ENCODE measurements at regions not wholly inside any gene's neighbourhood (a gene's known extent, or its start where the extent isn't known, plus 50 kb on each side); places are given as distances from the start of the nearest gene placed in this dataset.
"Not testable (repeated sequence)": the region's sequence is repeated elsewhere in the genome, so short reads cannot be mapped to it uniquely, and the experiment has no call there.

- DNase-seq (ENCODE audit: low spot score), result no peak
Observed at GRCh38 chr2:146477383-146477782, 1367.4 kb upstream of the ACVR2A start.

GRCh38 chr2:146468578-146468977, 1376.3 kb upstream of the ACVR2A start:
- no peak for DNase-seq (ENCODE audit: low spot score)

- DNase-seq (ENCODE audit: low spot score), result no peak
Observed at GRCh38 chr2:146467425-146467824, 1377.4 kb upstream of the ACVR2A start.

GRCh38 chr2:146465460-146465859, 1379.4 kb upstream of the ACVR2A start:
- DNase-seq (ENCODE audit: low spot score), result no peak

GRCh38 chr2:146461068-146461467, 1383.8 kb upstream of the ACVR2A start:
- DNase-seq (ENCODE audit: low spot score), result no peak

GRCh38 chr2:146458585-146458984, 1386.2 kb upstream of the ACVR2A start:
- DNase-seq (ENCODE audit: low spot score), result no peak

GRCh38 chr2:146457221-146457620, 1387.6 kb upstream of the ACVR2A start:
- no peak for DNase-seq (ENCODE audit: low spot score)

- DNase-seq (ENCODE audit: low spot score), result no peak
Observed at GRCh38 chr2:146455325-146455724, 1389.5 kb upstream of the ACVR2A start.

GRCh38 chr2:146451972-146452371, 1392.9 kb upstream of the ACVR2A start:
- DNase-seq (ENCODE audit: low spot score), result no peak

GRCh38 chr2:146450131-146450530, 1394.7 kb upstream of the ACVR2A start:
- DNase-seq (ENCODE audit: low spot score), result no peak

GRCh38 chr2:146444987-146445386, 1399.8 kb upstream of the ACVR2A start:
- DNase-seq (ENCODE audit: low spot score), result no peak

- no peak for DNase-seq (ENCODE audit: low spot score)
Observed at GRCh38 chr2:146444085-146444484, 1400.7 kb upstream of the ACVR2A start.

- no peak for DNase-seq (ENCODE audit: low spot score)
Observed at GRCh38 chr2:146438246-146438645, 1406.6 kb upstream of the ACVR2A start.

GRCh38 chr2:146437712-146438111, 1407.1 kb upstream of the ACVR2A start:
- no peak for DNase-seq (ENCODE audit: low spot score)

- no peak for DNase-seq (ENCODE audit: low spot score)
Observed at GRCh38 chr2:146433116-146433875, 1411.5 kb upstream of the ACVR2A start.

GRCh38 chr2:146429366-146429765, 1415.5 kb upstream of the ACVR2A start:
- DNase-seq (ENCODE audit: low spot score), result no peak

- no peak for DNase-seq (ENCODE audit: low spot score)
Observed at GRCh38 chr2:146417942-146418341, 1426.9 kb upstream of the ACVR2A start.

GRCh38 chr2:146415291-146415690, 1429.5 kb upstream of the ACVR2A start:
- no peak for DNase-seq (ENCODE audit: low spot score)

GRCh38 chr2:146414456-146414855, 1430.4 kb upstream of the ACVR2A start:
- DNase-seq (ENCODE audit: low spot score), result no peak

GRCh38 chr2:146413086-146413610, 1431.7 kb upstream of the ACVR2A start:
- no peak for DNase-seq (ENCODE audit: low spot score)

- no peak for DNase-seq (ENCODE audit: low spot score)
Observed at GRCh38 chr2:146412625-146413024, 1432.2 kb upstream of the ACVR2A start.

- DNase-seq (ENCODE audit: low spot score), result not testable (repeated sequence)
Observed at GRCh38 chr2:146405402-146406309, 1439.2 kb upstream of the ACVR2A start.

Measured in GM03348 (cell line).